ENCODE measurements at regions not wholly inside any gene's neighbourhood (a gene's known extent, or its start where the extent isn't known, plus 50 kb on each side); places are given as distances from the start of the nearest gene placed in this dataset.

- TF ChIP-seq, protein P1, sequence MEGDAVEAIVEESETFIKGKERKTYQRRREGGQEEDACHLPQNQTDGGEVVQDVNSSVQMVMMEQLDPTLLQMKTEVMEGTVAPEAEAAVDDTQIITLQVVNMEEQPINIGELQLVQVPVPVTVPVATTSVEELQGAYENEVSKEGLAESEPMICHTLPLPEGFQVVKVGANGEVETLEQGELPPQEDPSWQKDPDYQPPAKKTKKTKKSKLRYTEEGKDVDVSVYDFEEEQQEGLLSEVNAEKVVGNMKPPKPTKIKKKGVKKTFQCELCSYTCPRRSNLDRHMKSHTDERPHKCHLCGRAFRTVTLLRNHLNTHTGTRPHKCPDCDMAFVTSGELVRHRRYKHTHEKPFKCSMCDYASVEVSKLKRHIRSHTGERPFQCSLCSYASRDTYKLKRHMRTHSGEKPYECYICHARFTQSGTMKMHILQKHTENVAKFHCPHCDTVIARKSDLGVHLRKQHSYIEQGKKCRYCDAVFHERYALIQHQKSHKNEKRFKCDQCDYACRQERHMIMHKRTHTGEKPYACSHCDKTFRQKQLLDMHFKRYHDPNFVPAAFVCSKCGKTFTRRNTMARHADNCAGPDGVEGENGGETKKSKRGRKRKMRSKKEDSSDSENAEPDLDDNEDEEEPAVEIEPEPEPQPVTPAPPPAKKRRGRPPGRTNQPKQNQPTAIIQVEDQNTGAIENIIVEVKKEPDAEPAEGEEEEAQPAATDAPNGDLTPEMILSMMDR (IDR thresholded peaks at IDR 0.05; ENCODE audit: extremely low read depth in 1 of 2, insufficient read depth in 1 of 2, low read depth in 1 of 2, low read length in 2 of 2), result no peak
- TF ChIP-seq POLR2A (IDR thresholded peaks at IDR 0.05; ENCODE audit: low read depth, low read length) (no peak), EZH2 (IDR thresholded peaks at IDR 0.05; ENCODE audit: borderline replicate concordance, low read depth, low read length, severe bottlenecking) (no peak), POLR2AphosphoS5 (IDR thresholded peaks at IDR 0.05; ENCODE audit: insufficient read depth, low read depth, low read length) (no peak), JUN (IDR thresholded peaks at IDR 0.05; ENCODE audit: borderline replicate concordance, insufficient read depth, insufficient read length, low read depth) (no peak), FOS (IDR thresholded peaks at IDR 0.05; ENCODE audit: borderline replicate concordance, insufficient read depth, low read length) (no peak), MYC (IDR thresholded peaks at IDR 0.05; ENCODE audit: low read depth, low read length) (no peak)
- TF ChIP-seq, protein P2, sequence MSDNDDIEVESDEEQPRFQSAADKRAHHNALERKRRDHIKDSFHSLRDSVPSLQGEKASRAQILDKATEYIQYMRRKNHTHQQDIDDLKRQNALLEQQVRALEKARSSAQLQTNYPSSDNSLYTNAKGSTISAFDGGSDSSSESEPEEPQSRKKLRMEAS (IDR thresholded peaks at IDR 0.05; ENCODE audit: insufficient read depth, insufficient read length), result no peak
These were observed 62.1 kb upstream of the SPRED1 start for GRCh38 chr15:38190501-38190900.

All from endothelial cell of umbilical vein (primary cell).